BLaER1 treated with 17β-estradiol and CSF1 and Interleukin-3, amounts not matched to agents 10 nM and 100 nM (cell line): ENCODE measurements at regions not wholly inside any gene's neighbourhood (a gene's known extent, or its start where the extent isn't known, plus 50 kb on each side); places are given as distances from the start of the nearest gene placed in this dataset.

ENCODE experiments used
- H3K27ac ChIP-seq, 11 experiments: shearing (Covaris generic); formaldehyde crosslinking; 2 replicates each; pipeline ENCODE4 v1.8.1; 2022
- H3K27me3 ChIP-seq, 11 experiments: shearing (Covaris generic); formaldehyde crosslinking; 2 replicates each; pipeline ENCODE4 v1.8.1; 2022
- H3K36me3 ChIP-seq, 11 experiments: shearing (Covaris generic); formaldehyde crosslinking; 2 replicates each; pipeline ENCODE4 v1.8.1; 2022
- H3K4me1 ChIP-seq, 10 experiments: shearing (Covaris generic); formaldehyde crosslinking; 2 replicates each; pipeline ENCODE4 v1.8.1; 2022
- H3K4me2 ChIP-seq, 11 experiments: shearing (Covaris generic); formaldehyde crosslinking; 2 replicates each; pipeline ENCODE4 v1.8.1; 2022
- H3K4me3 ChIP-seq, 10 experiments: shearing (Covaris generic); formaldehyde crosslinking; 2 replicates each; pipeline ENCODE4 v1.8.1; 2022
- H3K9ac ChIP-seq, 11 experiments: shearing (Covaris generic); formaldehyde crosslinking; 2 replicates each; pipeline ENCODE4 v1.8.1; 2022
- H3K9me3 ChIP-seq, 11 experiments: shearing (Covaris generic); formaldehyde crosslinking; replicated peaks in 1 of 11; 2 replicates each; pipeline ENCODE4 v1.8.1; 2022
- H4K20me1 ChIP-seq, 11 experiments: shearing (Covaris generic); formaldehyde crosslinking; 2 replicates each; pipeline ENCODE4 v1.8.1; 2022
- Cebpa-rat ChIP-seq, 11 experiments: shearing (Covaris generic); IDR thresholded peaks; 2 replicates each; pipeline ENCODE4 v1.8.1; 2022

DNA sequence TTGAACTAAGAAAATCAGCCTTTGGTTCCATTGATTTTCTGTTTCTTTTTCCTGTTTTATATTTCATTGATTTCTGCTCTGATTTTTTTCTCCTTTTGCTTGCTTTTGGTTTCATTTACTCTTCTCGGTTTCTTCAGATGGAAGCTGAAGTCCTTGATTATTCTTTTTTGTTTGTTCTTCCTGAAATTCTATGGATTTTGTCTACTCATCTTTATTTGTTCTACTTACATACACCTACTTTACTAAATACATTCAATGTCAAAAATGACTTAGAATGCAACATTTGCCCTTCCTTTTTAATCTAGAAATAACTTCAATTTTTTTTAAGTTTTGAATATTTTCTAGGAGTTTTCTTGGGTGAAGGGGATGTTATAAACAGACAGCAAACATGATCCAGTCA is 612.5 kb downstream of the METTL4 start:
- Histone ChIP-seq H3K36me3 (no peaks in the 10 kb centered on the region), H3K4me2 (no peak overlapping the region), H3K27me3 (no peaks in the 10 kb centered on the region), H3K9me3 (peaks cover 0 to 13% (median 8%) of the 10 kb centered on the region in 11 experiments; a peak in 14 of 22 replicates), H3K4me1 (no peaks in the 10 kb centered on the region), H3K4me3 (no peak overlapping the region), H3K27ac (no peak overlapping the region), H4K20me1 (no peaks in the 10 kb centered on the region), H3K9ac (no peak overlapping the region)
- no peak for TF ChIP-seq Cebpa-rat (IDR thresholded peaks at IDR 0.05)

DNA sequence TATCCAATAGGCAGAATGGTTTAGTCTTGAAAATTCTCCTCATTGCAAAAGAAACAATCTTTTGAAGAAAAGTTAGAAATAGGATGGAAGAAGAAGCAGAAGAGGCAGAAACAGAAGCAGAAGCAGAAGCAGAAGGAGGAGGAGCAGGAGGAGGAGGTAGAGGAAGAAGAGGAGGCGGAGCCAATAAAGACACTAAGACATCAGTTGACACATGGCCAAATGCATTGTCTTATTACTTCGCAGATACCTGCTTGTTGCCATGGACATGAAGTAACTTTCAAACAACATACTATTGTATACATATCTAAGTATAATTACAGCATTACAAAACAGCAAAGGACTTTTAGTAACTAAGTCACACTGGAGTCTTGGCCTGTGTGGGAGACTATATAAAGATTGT is 606.3 kb downstream of the METTL4 start:
- H3K4me3 ChIP-seq = no peak overlapping the region
- H3K9me3 ChIP-seq = no peaks in the 10 kb centered on the region
- TF ChIP-seq Cebpa-rat (IDR thresholded peaks at IDR 0.05) = no peak

DNA sequence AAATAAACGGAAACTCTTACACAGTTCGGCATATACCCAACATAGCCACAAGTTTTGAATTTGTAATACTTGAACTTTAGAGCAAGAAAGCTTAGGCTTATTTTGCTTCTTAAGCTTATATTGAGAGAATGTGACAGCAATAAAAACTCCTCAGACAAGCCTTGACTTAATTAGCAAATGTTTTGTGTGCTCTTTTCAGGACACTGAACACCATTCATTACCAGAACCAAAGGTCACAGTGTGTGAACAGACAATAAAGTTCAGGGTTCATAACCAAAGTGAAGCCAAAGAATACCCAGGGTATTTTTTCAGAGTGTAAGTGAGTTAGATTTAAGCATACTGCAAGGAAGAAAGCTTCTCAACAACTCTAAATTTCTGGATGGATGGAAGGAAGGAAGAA is 605.8 kb downstream of the METTL4 start:
- Histone ChIP-seq H3K27me3 (no peaks in the 10 kb centered on the region), H3K27ac (no peak overlapping the region), H3K4me1 (no peaks in the 10 kb centered on the region), H3K4me2 (no peak overlapping the region), H3K9me3 (no peaks in the 10 kb centered on the region), H3K4me3 (no peak overlapping the region), H3K9ac (no peak overlapping the region), H4K20me1 (no peaks in the 10 kb centered on the region), H3K36me3 (no peaks in the 10 kb centered on the region)
- no peak for TF ChIP-seq Cebpa-rat (IDR thresholded peaks at IDR 0.05)

More for the DNA sequence above, 606.3 kb downstream of the METTL4 start:
- Histone ChIP-seq H4K20me1 (no peaks in the 10 kb centered on the region), H3K27ac (no peak overlapping the region), H3K27me3 (no peaks in the 10 kb centered on the region), H3K4me2 (no peak overlapping the region), H3K36me3 (no peaks in the 10 kb centered on the region), H3K9ac (no peak overlapping the region), H3K4me1 (no peaks in the 10 kb centered on the region)

DNA sequence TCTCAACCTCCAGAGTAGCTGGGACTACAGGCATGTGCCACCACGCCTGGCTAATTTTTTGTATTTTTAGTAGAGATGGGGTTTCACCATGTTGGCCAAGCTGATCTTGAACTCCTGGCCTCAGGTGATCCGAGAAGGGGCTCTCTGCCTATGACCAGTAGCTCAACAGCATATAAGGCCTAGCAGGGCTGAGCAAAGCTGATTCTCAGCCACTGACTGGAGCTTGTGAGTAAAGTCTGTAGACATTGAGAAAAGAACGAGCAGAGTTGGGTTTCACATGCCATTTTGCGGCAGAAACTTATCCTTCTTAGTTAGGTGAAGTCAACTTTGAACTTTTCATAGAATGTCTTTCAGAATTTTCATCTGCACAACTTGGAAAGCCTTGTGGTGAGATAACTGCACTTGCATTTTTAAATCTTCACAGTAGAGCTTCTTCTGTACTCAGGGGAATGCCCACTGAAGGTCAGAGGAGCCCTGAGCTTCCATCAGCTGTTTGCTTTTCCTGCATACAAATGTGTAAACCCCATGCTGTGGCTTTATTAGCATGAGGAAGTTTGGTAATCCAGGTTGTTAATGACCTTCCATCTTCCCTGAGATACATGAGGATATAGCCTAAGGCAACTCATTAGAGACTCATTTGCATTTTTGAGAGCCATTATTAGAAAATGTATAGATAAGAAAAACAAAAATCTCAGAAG is 602.4 kb downstream of the METTL4 start:
- TF ChIP-seq Cebpa-rat (IDR thresholded peaks at IDR 0.05) = no peak
- Histone ChIP-seq H3K4me1 (no peaks in the 10 kb centered on the region), H3K27me3 (no peaks in the 10 kb centered on the region), H3K36me3 (no peaks in the 10 kb centered on the region), H3K4me3 (no peak overlapping the region), H3K9ac (no peak overlapping the region), H3K4me2 (no peak overlapping the region), H3K9me3 (no peaks in the 10 kb centered on the region), H4K20me1 (no peaks in the 10 kb centered on the region), H3K27ac (no peak overlapping the region)

DNA sequence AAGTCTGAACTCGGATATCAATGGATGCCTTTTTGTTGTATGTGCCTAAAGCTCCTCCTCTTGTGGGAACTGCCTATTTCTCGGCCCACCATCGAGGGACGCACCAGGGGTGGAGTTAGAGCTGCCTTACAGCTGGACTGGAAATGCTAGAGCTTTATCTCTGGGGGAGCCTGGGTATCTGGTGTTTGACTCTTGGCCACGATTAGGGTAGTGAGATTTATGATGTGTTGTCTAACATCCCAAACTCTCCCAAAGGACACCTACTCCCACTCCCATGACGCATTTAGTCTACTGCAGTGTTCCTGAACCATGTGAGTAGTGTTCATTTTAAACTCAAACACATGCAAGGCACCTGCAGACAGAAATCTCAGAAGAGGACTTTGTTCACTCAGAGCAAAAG is 594.8 kb downstream of the METTL4 start:
- no peaks in the 10 kb centered on the region for H3K27me3 ChIP-seq
- peaks cover 0 to 20% (median 10%) of the 10 kb centered on the region in 11 experiments; a peak in 14 of 22 replicates for H3K9me3 ChIP-seq
- H3K36me3 ChIP-seq = no peaks in the 10 kb centered on the region
- no peak overlapping the region for H3K4me3 ChIP-seq
- no peak overlapping the region for H3K9ac ChIP-seq
- H3K27ac ChIP-seq = no peak overlapping the region
- H3K4me1 ChIP-seq = peaks cover 0 to 14% (median 0%) of the 10 kb centered on the region in 10 experiments; a peak in 4 of 20 replicates
- no peak for TF ChIP-seq Cebpa-rat (IDR thresholded peaks at IDR 0.05)
- no peaks in the 10 kb centered on the region for H4K20me1 ChIP-seq
- H3K4me2 ChIP-seq = no peak overlapping the region

DNA sequence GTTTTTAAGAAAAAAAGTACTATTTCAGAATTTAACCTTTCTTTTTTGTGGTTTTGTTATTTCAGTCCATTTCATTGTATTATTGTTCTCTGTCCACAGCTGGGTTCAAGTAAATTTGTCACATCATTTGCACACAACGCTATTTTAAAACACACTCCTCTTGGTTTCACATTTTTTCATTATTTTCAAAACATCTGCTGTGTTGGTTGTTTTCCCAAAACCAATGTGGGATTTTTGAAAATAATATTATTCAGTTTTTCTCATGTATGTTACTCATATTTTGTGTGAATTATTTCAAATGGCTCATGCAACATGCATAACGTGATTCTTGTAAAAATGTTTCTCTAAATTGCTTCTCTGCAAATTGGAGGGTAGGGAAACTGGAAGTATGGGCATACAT is 589.2 kb downstream of the METTL4 start:
- H3K27me3 ChIP-seq = no peaks in the 10 kb centered on the region
- no peak overlapping the region for H3K4me3 ChIP-seq
- no peaks in the 10 kb centered on the region for H4K20me1 ChIP-seq
- no peak overlapping the region for H3K27ac ChIP-seq
- no peaks in the 10 kb centered on the region for H3K36me3 ChIP-seq
- no peak for TF ChIP-seq Cebpa-rat (IDR thresholded peaks at IDR 0.05)
- no peak overlapping the region for H3K9ac ChIP-seq
- H3K4me2 ChIP-seq = peak overlapping the region in 4 of 11 experiments; percentile 9 to 46 (median 12); a peak in 6 of 22 replicates
- peaks cover 0 to 20% (median 10%) of the 10 kb centered on the region in 11 experiments; a peak in 14 of 22 replicates for H3K9me3 ChIP-seq
- H3K4me1 ChIP-seq = peaks cover 0 to 26% (median 2%) of the 10 kb centered on the region in 10 experiments; a peak in 7 of 20 replicates

DNA sequence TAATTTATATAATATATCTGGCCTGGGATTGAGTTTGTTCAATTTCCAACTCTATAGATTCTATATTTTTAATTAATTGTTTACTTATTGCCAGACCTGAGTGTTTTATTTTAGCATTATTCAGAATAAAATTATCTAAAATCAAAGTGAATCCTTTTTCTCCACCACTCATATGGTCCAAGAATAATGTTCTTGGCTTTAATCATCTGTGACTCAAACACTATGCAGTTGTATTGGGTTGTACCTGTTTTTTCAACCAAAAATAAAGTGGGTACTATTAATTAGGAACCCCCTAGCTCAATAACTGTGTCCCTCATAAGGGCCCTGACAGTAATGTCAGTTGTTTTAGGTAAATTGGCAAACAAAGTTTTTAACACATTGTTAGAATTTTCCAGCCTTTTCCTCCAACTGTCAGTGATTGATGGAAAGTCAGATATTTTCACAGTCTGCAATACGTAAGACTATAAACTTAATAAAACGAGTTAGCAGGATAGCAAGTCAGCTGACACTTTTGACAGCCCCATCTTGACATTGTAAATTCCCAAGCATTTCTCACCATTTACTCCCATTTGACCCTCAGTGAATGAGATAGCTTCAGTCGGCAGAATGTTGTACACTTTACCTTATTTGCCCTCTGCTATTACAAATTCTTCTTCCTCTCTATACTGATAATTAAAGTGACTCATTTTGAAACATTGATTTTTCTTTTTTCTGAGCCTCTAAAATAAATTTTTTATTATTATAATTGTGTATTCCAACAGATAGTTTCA is 587.4 kb downstream of the METTL4 start:
- Histone ChIP-seq H3K4me2 (no peak overlapping the region), H4K20me1 (no peaks in the 10 kb centered on the region), H3K9ac (no peak overlapping the region), H3K9me3 (peaks cover 0 to 19% (median 10%) of the 10 kb centered on the region in 11 experiments; a peak in 14 of 22 replicates), H3K4me3 (no peak overlapping the region), H3K27me3 (no peaks in the 10 kb centered on the region), H3K4me1 (peaks cover 0 to 23% (median 2%) of the 10 kb centered on the region in 10 experiments; a peak in 7 of 20 replicates), H3K36me3 (no peaks in the 10 kb centered on the region), H3K27ac (no peak overlapping the region)
- no peak for TF ChIP-seq Cebpa-rat (IDR thresholded peaks at IDR 0.05)

DNA sequence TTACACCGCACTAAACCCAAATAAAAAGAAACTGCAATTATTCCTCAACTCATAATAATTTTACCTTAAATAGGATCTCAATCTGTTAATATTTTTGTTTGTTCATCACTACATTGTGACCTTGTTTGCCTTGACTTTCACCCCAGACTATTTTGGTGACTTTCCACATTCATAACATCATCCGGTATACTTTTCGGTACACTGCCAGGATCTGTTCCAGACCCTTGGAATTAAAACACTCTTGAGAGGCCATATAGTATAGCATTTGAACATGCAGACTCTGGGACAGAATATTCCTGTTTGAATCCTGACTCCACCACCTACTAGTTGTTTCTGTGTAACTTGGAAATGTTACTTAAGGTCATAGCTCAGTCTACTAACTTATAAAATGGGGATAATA is 577.4 kb downstream of the METTL4 start:
- no peaks in the 10 kb centered on the region for H4K20me1 ChIP-seq
- H3K27me3 ChIP-seq = no peaks in the 10 kb centered on the region
- H3K9ac ChIP-seq = no peak overlapping the region
- no peaks in the 10 kb centered on the region for H3K36me3 ChIP-seq
- no peak overlapping the region for H3K4me3 ChIP-seq
- H3K4me2 ChIP-seq = peak overlapping the region in 1 of 11 experiments; percentile 23; a peak in 3 of 22 replicates
- H3K4me1 ChIP-seq = peaks cover 0 to 20% (median 15%) of the 10 kb centered on the region in 10 experiments; a peak in 14 of 20 replicates
- H3K27ac ChIP-seq = no peak overlapping the region
- no peaks in the 10 kb centered on the region for H3K9me3 ChIP-seq
- no peak for TF ChIP-seq Cebpa-rat (IDR thresholded peaks at IDR 0.05)

DNA sequence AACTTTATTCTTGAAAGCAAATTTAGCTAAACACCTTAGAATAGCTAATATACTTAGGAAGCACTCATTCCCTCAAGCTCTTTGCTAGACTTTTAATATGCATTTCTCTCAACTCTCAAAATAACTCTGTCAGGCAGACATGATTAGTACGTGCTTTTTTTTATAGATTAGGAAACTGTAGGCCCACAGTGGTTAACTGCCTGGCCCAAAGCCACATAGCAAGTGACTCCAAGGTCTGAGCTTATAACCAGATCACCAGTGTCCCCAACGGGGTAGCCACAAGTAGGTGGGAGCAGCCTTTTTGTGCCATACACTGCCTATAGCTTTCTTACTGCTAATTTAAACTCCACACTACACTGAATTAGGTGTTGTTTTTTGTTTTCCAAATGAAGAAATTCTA is 576.8 kb downstream of the METTL4 start:
- Histone ChIP-seq H3K9me3 (no peaks in the 10 kb centered on the region), H3K4me2 (peak overlapping the region in 8 of 11 experiments; percentile 23 to 68 (median 49); a peak in 14 of 22 replicates), H3K27me3 (no peaks in the 10 kb centered on the region), H3K4me3 (no peak overlapping the region), H3K27ac (no peak overlapping the region), H3K9ac (no peak overlapping the region), H4K20me1 (no peaks in the 10 kb centered on the region), H3K4me1 (peaks cover 0 to 20% (median 15%) of the 10 kb centered on the region in 10 experiments; a peak in 14 of 20 replicates), H3K36me3 (no peaks in the 10 kb centered on the region)
- TF ChIP-seq Cebpa-rat (IDR thresholded peaks at IDR 0.05) = no peak
